ENCODE measurements at regions not wholly inside any gene's neighbourhood (a gene's known extent, or its start where the extent isn't known, plus 50 kb on each side); places are given as distances from the start of the nearest gene placed in this dataset.

- Histone ChIP-seq H3K36me3 (ENCODE audit: control insufficient read depth, low read length) (no peaks in the 10 kb centered on the region), H3K79me2 (ENCODE audit: control insufficient read depth, low read length) (no peaks in the 10 kb centered on the region), H3K27ac (ENCODE audit: low read depth, low read length) (no peak overlapping the region), H3K27me3 (ENCODE audit: control insufficient read depth, low read length) (no peaks in the 10 kb centered on the region), H3K4me2 (ENCODE audit: low read length) (no peak overlapping the region), H3K9me2 (replicated peaks; ENCODE audit: control insufficient read depth, low read length) (no peaks in the 10 kb centered on the region), H3K9me3 (ENCODE audit: control insufficient read depth, insufficient read depth, low read length) (peaks cover 3% of the 10 kb centered on the region; the same call in 1 of the 2 replicates), H3K4me3 (ENCODE audit: low read length) (no peak overlapping the region), H4K20me1 (ENCODE audit: control insufficient read depth, insufficient read depth, low read depth, low read length) (no peaks in the 10 kb centered on the region), H3K4me1 (ENCODE audit: control insufficient read depth, low read length) (no peaks in the 10 kb centered on the region), H3F3A (ENCODE audit: control insufficient read depth, insufficient read depth) (no peaks in the 10 kb centered on the region)
- TF ChIP-seq, protein P1, sequence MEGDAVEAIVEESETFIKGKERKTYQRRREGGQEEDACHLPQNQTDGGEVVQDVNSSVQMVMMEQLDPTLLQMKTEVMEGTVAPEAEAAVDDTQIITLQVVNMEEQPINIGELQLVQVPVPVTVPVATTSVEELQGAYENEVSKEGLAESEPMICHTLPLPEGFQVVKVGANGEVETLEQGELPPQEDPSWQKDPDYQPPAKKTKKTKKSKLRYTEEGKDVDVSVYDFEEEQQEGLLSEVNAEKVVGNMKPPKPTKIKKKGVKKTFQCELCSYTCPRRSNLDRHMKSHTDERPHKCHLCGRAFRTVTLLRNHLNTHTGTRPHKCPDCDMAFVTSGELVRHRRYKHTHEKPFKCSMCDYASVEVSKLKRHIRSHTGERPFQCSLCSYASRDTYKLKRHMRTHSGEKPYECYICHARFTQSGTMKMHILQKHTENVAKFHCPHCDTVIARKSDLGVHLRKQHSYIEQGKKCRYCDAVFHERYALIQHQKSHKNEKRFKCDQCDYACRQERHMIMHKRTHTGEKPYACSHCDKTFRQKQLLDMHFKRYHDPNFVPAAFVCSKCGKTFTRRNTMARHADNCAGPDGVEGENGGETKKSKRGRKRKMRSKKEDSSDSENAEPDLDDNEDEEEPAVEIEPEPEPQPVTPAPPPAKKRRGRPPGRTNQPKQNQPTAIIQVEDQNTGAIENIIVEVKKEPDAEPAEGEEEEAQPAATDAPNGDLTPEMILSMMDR (IDR thresholded peaks at IDR 0.05; ENCODE audit: low read depth, low read length, poor library complexity, severe bottlenecking): no peak
- TF ChIP-seq EZH2phosphoT487 (IDR thresholded peaks at IDR 0.05; ENCODE audit: borderline replicate concordance, low read length): no peak
These were observed 61.0 kb upstream of the PRDM9 start for GRCh38 chr5:23446424-23446823.

GRCh38 chr5:23445573-23445972 is 61.8 kb upstream of the PRDM9 start:
- H3K9me2 ChIP-seq (replicated peaks; ENCODE audit: control insufficient read depth, low read length): no peaks in the 10 kb centered on the region
- no peaks in the 10 kb centered on the region for H4K20me1 ChIP-seq (ENCODE audit: control insufficient read depth, insufficient read depth, low read depth, low read length)
- H3F3A ChIP-seq (ENCODE audit: control insufficient read depth, insufficient read depth): no peaks in the 10 kb centered on the region
- H3K27ac ChIP-seq (ENCODE audit: low read depth, low read length): no peak overlapping the region
- peaks cover 3% of the 10 kb centered on the region; the same call in 1 of the 2 replicates for H3K9me3 ChIP-seq (ENCODE audit: control insufficient read depth, insufficient read depth, low read length)
- no peaks in the 10 kb centered on the region for H3K79me2 ChIP-seq (ENCODE audit: control insufficient read depth, low read length)
- no peaks in the 10 kb centered on the region for H3K4me1 ChIP-seq (ENCODE audit: control insufficient read depth, low read length)
- TF ChIP-seq, protein P1 (IDR thresholded peaks at IDR 0.05; ENCODE audit: low read depth, low read length, poor library complexity, severe bottlenecking): no peak
- TF ChIP-seq EZH2phosphoT487 (IDR thresholded peaks at IDR 0.05; ENCODE audit: borderline replicate concordance, low read length): no peak
- no peaks in the 10 kb centered on the region for H3K27me3 ChIP-seq (ENCODE audit: control insufficient read depth, low read length)
- H3K36me3 ChIP-seq (ENCODE audit: control insufficient read depth, low read length): no peaks in the 10 kb centered on the region
- H3K4me3 ChIP-seq (ENCODE audit: low read length): no peak overlapping the region
- no peak overlapping the region for H3K4me2 ChIP-seq (ENCODE audit: low read length)

DNA sequence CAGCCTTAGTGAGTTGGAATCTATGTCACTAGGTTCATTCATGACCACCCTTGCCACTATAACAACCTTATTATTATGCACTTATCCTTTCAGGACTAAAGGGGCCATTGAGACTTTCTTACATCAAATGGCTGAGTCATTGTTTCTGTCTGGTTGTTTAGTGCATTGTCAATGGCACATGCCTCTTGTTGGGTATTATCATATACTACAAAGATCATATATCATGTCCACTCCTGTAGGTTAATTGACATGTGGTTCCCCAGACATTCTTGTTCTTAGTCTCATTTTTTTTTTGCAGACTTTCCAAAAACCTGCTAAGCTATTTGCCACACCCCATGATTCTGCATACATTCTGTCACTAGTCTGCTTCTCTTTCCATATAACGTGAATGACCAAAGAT is 66.7 kb upstream of the PRDM9 start:
- no peak for TF ChIP-seq EZH2phosphoT487 (IDR thresholded peaks at IDR 0.05; ENCODE audit: borderline replicate concordance, low read length)
- TF ChIP-seq, protein P1 (IDR thresholded peaks at IDR 0.05; ENCODE audit: low read depth, low read length, poor library complexity, severe bottlenecking): no peak
- Histone ChIP-seq H3F3A (ENCODE audit: control insufficient read depth, insufficient read depth) (no peaks in the 10 kb centered on the region), H3K9me3 (ENCODE audit: control insufficient read depth, insufficient read depth, low read length) (no peaks in the 10 kb centered on the region; the same call in 1 of the 2 replicates), H3K4me1 (ENCODE audit: control insufficient read depth, low read length) (no peaks in the 10 kb centered on the region), H4K20me1 (ENCODE audit: control insufficient read depth, insufficient read depth, low read depth, low read length) (no peaks in the 10 kb centered on the region), H3K27ac (ENCODE audit: low read depth, low read length) (no peak overlapping the region), H3K36me3 (ENCODE audit: control insufficient read depth, low read length) (no peaks in the 10 kb centered on the region), H3K4me2 (ENCODE audit: low read length) (no peak overlapping the region), H3K4me3 (ENCODE audit: low read length) (no peak overlapping the region), H3K9me2 (replicated peaks; ENCODE audit: control insufficient read depth, low read length) (no peaks in the 10 kb centered on the region), H3K27me3 (ENCODE audit: control insufficient read depth, low read length) (no peaks in the 10 kb centered on the region), H3K79me2 (ENCODE audit: control insufficient read depth, low read length) (no peaks in the 10 kb centered on the region)

Data from DOHH2 (cell line).